OCI-LY7 (cell line): ENCODE measurements at regions not wholly inside any gene's neighbourhood (a gene's known extent, or its start where the extent isn't known, plus 50 kb on each side); places are given as distances from the start of the nearest gene placed in this dataset.

Experiments
- CTCF ChIP-seq: fragments of 200-600 bp; sonication (generic); conservative IDR thresholded peaks from 2 replicates; pipeline ENCODE4 v1.5.1; 2014; ENCODE audit warnings: mild to moderate bottlenecking, antibody characterized with exemption, low read length, moderate library complexity, mixed read lengths
- EZH2phosphoT487 ChIP-seq: fragments of 200-600 bp; sonication (generic); IDR thresholded peaks from 2 replicates; pipeline ENCODE4 v1.6.1; 2018; ENCODE audit warnings: low read depth, borderline replicate concordance, mild to moderate bottlenecking, mixed run types, antibody characterized with exemption, low read length, moderate library complexity, mixed read lengths

DNA sequence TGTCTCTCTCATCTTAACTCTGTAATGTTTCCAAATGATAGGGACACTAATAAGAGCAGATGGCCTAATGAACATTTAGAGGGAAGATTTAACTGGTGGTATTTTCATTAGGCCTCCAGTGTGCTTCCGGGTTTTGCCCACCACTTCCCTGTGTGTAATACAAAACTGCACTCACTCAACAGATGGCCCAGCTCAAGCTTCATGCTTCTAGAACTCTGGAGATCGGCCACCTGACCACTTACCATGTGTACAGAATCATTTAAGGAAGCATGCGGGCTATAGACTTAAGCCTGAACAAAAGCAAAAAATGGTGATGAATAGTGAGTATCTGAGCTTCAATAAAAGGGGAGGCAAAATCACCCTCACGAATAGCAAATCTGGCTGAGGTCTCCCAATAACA is 89.3 kb downstream of the SH2D1A start:
- no peak for TF ChIP-seq CTCF
- no peak for TF ChIP-seq EZH2phosphoT487
